Neural cell (in vitro differentiated cells): ENCODE measurements at regions not wholly inside any gene's neighbourhood (a gene's known extent, or its start where the extent isn't known, plus 50 kb on each side); places are given as distances from the start of the nearest gene placed in this dataset.

Experiments used
- H2AFZ ChIP-seq: fragments of 200-600, 300-800 bp; sonication (generic), shearing (Covaris generic); 2 replicates; pipeline ENCODE4 v1.6.0; 2014; ENCODE audit warnings: low read depth, mild to moderate bottlenecking, antibody characterized with exemption, low read length, moderate library complexity
- H3F3A ChIP-seq: fragments of 200-600 bp; shearing (Covaris generic); 2 replicates; pipeline ENCODE4 v1.6.1; 2016; ENCODE audit warnings: mild to moderate bottlenecking, moderate library complexity, mixed read lengths, antibody characterized with exemption, low read length; ENCODE audit not compliant: insufficient read depth, poor library complexity, severe bottlenecking
- H3K27ac ChIP-seq: fragments of 200-600, 300-800 bp; sonication (generic), shearing (Covaris generic); 2 replicates; pipeline ENCODE4 v1.5.1; 2014; ENCODE audit warnings: mild to moderate bottlenecking, low read length, moderate library complexity
- H3K27me3 ChIP-seq: fragments of 300-800, 200-600 bp; sonication (generic), shearing (Covaris generic); 2 replicates; pipeline ENCODE4 v1.6.0; 2014; ENCODE audit warnings: mild to moderate bottlenecking, low read depth, low read length, moderate library complexity; ENCODE audit not compliant: insufficient read depth
- H3K36me3 ChIP-seq: fragments of 300-800, 200-600 bp; sonication (generic), shearing (Covaris generic); 2 replicates; pipeline ENCODE4 v1.5.1; 2014; ENCODE audit warnings: mild to moderate bottlenecking, antibody characterized with exemption, low read length, moderate library complexity; ENCODE audit not compliant: insufficient read depth
- H3K4me2 ChIP-seq: fragments of 300-800, 200-600 bp; sonication (generic), shearing (Covaris generic); 2 replicates; pipeline ENCODE4 v1.6.0; 2014; ENCODE audit warnings: mild to moderate bottlenecking, low read length
- H3K4me3 ChIP-seq: fragments of 300-800, 200-600 bp; sonication (generic), shearing (Covaris generic); 2 replicates; pipeline ENCODE4 v1.5.1; 2014; ENCODE audit warnings: mild to moderate bottlenecking, low read length, moderate library complexity
- H3K79me2 ChIP-seq: fragments of 200-600 bp; shearing (Covaris generic); replicated peaks from 2 replicates; pipeline ENCODE4 v1.6.0; 2014; ENCODE audit warnings: mild to moderate bottlenecking, low read length, moderate library complexity; ENCODE audit not compliant: insufficient read depth
- H3K9ac ChIP-seq: fragments of 300-800, 200-600 bp; sonication (generic), shearing (Covaris generic); 2 replicates; pipeline ENCODE4 v1.6.1; 2016; ENCODE audit warnings: mild to moderate bottlenecking, low read length, mixed read lengths
- H3K9me2 ChIP-seq: fragments of 200-600 bp; shearing (Covaris generic); 2 replicates; pipeline ENCODE4 v1.6.1; 2016; ENCODE audit warnings: mild to moderate bottlenecking, low read length, mixed read lengths; ENCODE audit not compliant: insufficient read depth
- H3K9me3 ChIP-seq: fragments of 200-600, 300-800 bp; sonication (generic), shearing (Covaris generic); 2 replicates; pipeline ENCODE4 v1.6.1; 2016; ENCODE audit warnings: mild to moderate bottlenecking, mixed run types, low read length, moderate library complexity, mixed read lengths
- H4K20me1 ChIP-seq: fragments of 200-600 bp; shearing (Covaris generic); 2 replicates; pipeline ENCODE4 v1.6.1; 2016; ENCODE audit warnings: mild to moderate bottlenecking, mixed run types; ENCODE audit not compliant: insufficient read depth
- EP300 ChIP-seq: fragments of 450-650 bp; conservative IDR thresholded peaks from 2 replicates; pipeline ENCODE4 v1.6.1; 2014; ENCODE audit warnings: antibody characterized with exemption, mild to moderate bottlenecking, moderate library complexity; ENCODE audit not compliant: poor library complexity, severe bottlenecking
- EZH2 ChIP-seq: fragments of 200-600, 300-800 bp; shearing (Covaris generic), sonication (generic); IDR thresholded peaks from 2 replicates; pipeline ENCODE4 v1.6.1; 2014; ENCODE audit warnings: antibody characterized with exemption, low read length, borderline replicate concordance, mild to moderate bottlenecking; ENCODE audit not compliant: insufficient read depth, poor library complexity, severe bottlenecking
- MXI1 ChIP-seq: fragments of 450-650 bp; conservative IDR thresholded peaks from 2 replicates; pipeline ENCODE4 v1.6.1; 2014; ENCODE audit warnings: antibody characterized with exemption, mild to moderate bottlenecking; ENCODE audit not compliant: poor library complexity, severe bottlenecking
- POLR2AphosphoS5 ChIP-seq: IDR thresholded peaks from 2 replicates; pipeline ENCODE4 v1.6.1; 2012
- RAD21 ChIP-seq: fragments of 450-650 bp; conservative IDR thresholded peaks from 2 replicates; pipeline ENCODE4 v1.6.1; 2014; ENCODE audit warnings: antibody characterized with exemption, mild to moderate bottlenecking, moderate library complexity
- SMC3 ChIP-seq: fragments of 450-650 bp; conservative IDR thresholded peaks from 2 replicates; pipeline ENCODE4 v1.6.1; 2014; ENCODE audit warnings: antibody characterized with exemption, mild to moderate bottlenecking, moderate library complexity; ENCODE audit not compliant: poor library complexity
- TAF1 ChIP-seq: IDR thresholded peaks from 2 replicates; pipeline ENCODE4 v1.6.1; 2012; ENCODE audit warnings: low read depth
- TF ChIP-seq, protein P1 (sequence below): IDR thresholded peaks from 2 replicates; pipeline ENCODE4 v1.6.1; 2012; ENCODE audit warnings: borderline replicate concordance
- TF ChIP-seq, protein P2 (sequence below): fragments of 450-650 bp; IDR thresholded peaks from 2 replicates; pipeline ENCODE4 v1.5.1; 2014; ENCODE audit warnings: antibody characterized with exemption, mild to moderate bottlenecking, moderate library complexity; ENCODE audit not compliant: poor library complexity, severe bottlenecking

DNA sequence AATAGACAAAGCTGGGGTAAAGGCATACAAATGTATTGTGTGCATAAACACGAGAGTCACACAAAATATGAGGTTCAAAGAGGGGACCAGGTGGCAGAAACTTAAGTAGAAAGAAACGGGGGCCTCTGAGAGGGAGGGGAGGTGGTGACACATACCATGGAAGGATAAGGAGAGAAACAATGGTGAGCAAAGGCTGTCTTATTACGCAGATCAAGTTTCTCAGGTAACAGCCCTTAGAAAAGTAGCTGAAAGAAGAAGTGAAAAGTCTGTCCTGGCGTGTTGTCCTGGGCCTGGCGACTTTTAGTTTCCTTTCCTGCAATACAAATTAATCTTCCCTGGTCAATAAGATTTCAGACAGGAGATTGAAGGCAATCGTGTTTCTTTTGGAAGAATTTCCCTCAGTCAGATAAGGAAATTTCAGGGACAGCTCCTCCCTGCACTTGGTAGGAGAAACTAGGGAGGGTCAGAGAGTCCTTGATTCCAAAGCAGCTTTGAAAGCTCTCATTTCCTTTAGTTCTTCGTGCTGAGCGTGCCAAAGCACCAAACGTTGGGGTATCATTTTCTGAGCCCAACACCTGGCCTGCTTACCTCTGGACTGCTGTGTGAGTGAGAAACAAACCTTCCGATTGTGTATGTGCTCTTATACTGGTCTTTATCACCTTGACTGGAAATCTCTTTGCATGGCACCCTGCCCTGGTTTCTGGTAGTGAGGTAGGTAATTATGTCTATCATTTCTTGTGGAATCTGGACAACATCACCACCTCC lies 676.7 kb upstream of the LCORL start:
- no peak overlapping the region for H3K4me2 ChIP-seq
- H3K9me2 ChIP-seq, result no peaks in the 10 kb centered on the region
- TF ChIP-seq RAD21, result no peak
- H3K27me3 ChIP-seq, result no peaks in the 10 kb centered on the region
- no peaks in the 10 kb centered on the region for H3K36me3 ChIP-seq
- H3K4me3 ChIP-seq, result no peak overlapping the region
- H3K9me3 ChIP-seq, result no peaks in the 10 kb centered on the region
- H4K20me1 ChIP-seq, result no peaks in the 10 kb centered on the region
- H3K27ac ChIP-seq, result no peak overlapping the region
- no peak overlapping the region for H3K9ac ChIP-seq
- no peak overlapping the region for H2AFZ ChIP-seq
- no peaks in the 10 kb centered on the region for H3K79me2 ChIP-seq
- H3F3A ChIP-seq, result no peaks in the 10 kb centered on the region

DNA sequence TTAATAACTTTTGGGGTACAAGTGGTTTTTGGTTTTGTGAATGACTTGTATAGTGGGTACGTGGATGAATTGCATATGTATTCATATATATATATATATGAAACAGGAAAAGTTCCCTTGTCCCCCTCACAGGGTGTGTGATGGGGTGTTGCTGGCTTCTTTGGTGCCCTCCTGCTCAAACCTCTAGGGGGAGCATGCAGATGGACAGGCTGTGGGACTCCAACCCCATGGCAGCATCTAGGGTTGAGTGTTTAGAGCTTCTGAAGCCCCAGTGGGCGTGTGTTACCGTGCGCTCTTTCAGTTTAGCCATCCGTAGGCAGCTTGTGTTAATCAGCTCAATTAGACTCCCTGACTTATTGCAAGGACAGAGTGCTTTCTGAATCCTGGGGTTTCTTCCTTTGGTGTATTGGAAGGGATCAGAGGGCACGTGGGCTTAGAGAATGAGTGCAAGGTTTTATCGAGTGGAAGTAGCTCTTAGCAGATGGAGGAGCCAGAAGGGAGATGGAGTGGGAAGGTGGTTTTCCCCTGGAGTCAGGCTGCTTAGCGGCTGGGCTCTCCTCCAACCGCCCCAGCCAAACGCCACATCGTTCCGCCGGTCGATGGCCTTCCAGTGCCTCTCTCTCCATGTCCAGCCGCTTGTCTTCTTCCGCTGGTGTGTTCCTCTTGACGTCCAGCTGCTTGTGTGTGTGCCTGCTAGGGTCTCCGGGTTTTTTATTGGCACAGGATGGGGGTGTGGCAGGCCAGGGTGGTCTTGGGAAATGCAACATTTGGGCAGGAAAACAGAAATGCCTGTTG lies 674.4 kb upstream of the LCORL start:
- no peaks in the 10 kb centered on the region for H3K36me3 ChIP-seq

More for the DNA sequence above, 674.4 kb upstream of the LCORL start:
- Histone ChIP-seq H3K4me3 (no peak overlapping the region), H3K9ac (no peak overlapping the region), H3K9me2 (no peaks in the 10 kb centered on the region), H3K79me2 (no peaks in the 10 kb centered on the region), H3K4me2 (no peak overlapping the region), H3F3A (no peaks in the 10 kb centered on the region), H3K27me3 (no peaks in the 10 kb centered on the region), H2AFZ (no peak overlapping the region), H3K27ac (no peak overlapping the region), H3K9me3 (no peaks in the 10 kb centered on the region), H4K20me1 (no peaks in the 10 kb centered on the region)
- TF ChIP-seq POLR2AphosphoS5 (no peak), TAF1 (no peak), EP300 (no peak), EZH2 (no peak), MXI1 (no peak), SMC3 (no peak), RAD21 (no peak)
- TF ChIP-seq, protein P1, sequence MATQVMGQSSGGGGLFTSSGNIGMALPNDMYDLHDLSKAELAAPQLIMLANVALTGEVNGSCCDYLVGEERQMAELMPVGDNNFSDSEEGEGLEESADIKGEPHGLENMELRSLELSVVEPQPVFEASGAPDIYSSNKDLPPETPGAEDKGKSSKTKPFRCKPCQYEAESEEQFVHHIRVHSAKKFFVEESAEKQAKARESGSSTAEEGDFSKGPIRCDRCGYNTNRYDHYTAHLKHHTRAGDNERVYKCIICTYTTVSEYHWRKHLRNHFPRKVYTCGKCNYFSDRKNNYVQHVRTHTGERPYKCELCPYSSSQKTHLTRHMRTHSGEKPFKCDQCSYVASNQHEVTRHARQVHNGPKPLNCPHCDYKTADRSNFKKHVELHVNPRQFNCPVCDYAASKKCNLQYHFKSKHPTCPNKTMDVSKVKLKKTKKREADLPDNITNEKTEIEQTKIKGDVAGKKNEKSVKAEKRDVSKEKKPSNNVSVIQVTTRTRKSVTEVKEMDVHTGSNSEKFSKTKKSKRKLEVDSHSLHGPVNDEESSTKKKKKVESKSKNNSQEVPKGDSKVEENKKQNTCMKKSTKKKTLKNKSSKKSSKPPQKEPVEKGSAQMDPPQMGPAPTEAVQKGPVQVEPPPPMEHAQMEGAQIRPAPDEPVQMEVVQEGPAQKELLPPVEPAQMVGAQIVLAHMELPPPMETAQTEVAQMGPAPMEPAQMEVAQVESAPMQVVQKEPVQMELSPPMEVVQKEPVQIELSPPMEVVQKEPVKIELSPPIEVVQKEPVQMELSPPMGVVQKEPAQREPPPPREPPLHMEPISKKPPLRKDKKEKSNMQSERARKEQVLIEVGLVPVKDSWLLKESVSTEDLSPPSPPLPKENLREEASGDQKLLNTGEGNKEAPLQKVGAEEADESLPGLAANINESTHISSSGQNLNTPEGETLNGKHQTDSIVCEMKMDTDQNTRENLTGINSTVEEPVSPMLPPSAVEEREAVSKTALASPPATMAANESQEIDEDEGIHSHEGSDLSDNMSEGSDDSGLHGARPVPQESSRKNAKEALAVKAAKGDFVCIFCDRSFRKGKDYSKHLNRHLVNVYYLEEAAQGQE, result no peak
- TF ChIP-seq, protein P2, sequence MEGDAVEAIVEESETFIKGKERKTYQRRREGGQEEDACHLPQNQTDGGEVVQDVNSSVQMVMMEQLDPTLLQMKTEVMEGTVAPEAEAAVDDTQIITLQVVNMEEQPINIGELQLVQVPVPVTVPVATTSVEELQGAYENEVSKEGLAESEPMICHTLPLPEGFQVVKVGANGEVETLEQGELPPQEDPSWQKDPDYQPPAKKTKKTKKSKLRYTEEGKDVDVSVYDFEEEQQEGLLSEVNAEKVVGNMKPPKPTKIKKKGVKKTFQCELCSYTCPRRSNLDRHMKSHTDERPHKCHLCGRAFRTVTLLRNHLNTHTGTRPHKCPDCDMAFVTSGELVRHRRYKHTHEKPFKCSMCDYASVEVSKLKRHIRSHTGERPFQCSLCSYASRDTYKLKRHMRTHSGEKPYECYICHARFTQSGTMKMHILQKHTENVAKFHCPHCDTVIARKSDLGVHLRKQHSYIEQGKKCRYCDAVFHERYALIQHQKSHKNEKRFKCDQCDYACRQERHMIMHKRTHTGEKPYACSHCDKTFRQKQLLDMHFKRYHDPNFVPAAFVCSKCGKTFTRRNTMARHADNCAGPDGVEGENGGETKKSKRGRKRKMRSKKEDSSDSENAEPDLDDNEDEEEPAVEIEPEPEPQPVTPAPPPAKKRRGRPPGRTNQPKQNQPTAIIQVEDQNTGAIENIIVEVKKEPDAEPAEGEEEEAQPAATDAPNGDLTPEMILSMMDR, result no peak
